SU-DHL-6 (cell line): ENCODE measurements at regions not wholly inside any gene's neighbourhood (a gene's known extent, or its start where the extent isn't known, plus 50 kb on each side); places are given as distances from the start of the nearest gene placed in this dataset.

Experiments
- CTCF ChIP-seq: fragments of 200-600 bp; sonication (generic); IDR thresholded peaks from one replicate; pipeline ENCODE4 v1.5.1; 2017; ENCODE audit warnings: antibody characterized with exemption, mild to moderate bottlenecking, low read length, moderate library complexity; ENCODE audit not compliant: insufficient read depth, poor library complexity, severe bottlenecking
- EZH2phosphoT487 ChIP-seq: fragments of 200-600 bp; sonication (generic), shearing (Covaris generic); conservative IDR thresholded peaks from 2 replicates; pipeline ENCODE4 v1.6.1; 2018; ENCODE audit warnings: mild to moderate bottlenecking, antibody characterized with exemption, low read length, moderate library complexity, mixed read lengths

GRCh38 chr1:22333516-22334121 is 118.0 kb upstream of the ZBTB40 start:
- TF ChIP-seq CTCF (no peak), EZH2phosphoT487 (no peak)
